ENCODE measurements at regions not wholly inside any gene's neighbourhood (a gene's known extent, or its start where the extent isn't known, plus 50 kb on each side); places are given as distances from the start of the nearest gene placed in this dataset.

- no peak overlapping the region for H3K27ac Mint-ChIP-seq
- no peaks in the 10 kb centered on the region for H3K79me2 ChIP-seq (ENCODE audit: insufficient read depth, low read length)
- DNase-seq, result no peak
- TF ChIP-seq, protein P1, sequence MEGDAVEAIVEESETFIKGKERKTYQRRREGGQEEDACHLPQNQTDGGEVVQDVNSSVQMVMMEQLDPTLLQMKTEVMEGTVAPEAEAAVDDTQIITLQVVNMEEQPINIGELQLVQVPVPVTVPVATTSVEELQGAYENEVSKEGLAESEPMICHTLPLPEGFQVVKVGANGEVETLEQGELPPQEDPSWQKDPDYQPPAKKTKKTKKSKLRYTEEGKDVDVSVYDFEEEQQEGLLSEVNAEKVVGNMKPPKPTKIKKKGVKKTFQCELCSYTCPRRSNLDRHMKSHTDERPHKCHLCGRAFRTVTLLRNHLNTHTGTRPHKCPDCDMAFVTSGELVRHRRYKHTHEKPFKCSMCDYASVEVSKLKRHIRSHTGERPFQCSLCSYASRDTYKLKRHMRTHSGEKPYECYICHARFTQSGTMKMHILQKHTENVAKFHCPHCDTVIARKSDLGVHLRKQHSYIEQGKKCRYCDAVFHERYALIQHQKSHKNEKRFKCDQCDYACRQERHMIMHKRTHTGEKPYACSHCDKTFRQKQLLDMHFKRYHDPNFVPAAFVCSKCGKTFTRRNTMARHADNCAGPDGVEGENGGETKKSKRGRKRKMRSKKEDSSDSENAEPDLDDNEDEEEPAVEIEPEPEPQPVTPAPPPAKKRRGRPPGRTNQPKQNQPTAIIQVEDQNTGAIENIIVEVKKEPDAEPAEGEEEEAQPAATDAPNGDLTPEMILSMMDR (IDR thresholded peaks at IDR 0.05), result no peak
- no peak overlapping the region for H3K9ac ChIP-seq (ENCODE audit: insufficient read depth, low read length, poor library complexity, severe bottlenecking)
- peaks cover 0 to 2% (median 0%) of the 10 kb centered on the region in 3 donors for H3K27me3 Mint-ChIP-seq (ENCODE audit: low read depth in 3 of 3)
- no peak overlapping the region for H3K4me2 ChIP-seq (replicated peaks; ENCODE audit: extremely low read depth, low read length, poor library complexity, severe bottlenecking)
- no peak overlapping the region for H3K4me3 ChIP-seq (replicated peaks in 1 of 3; ENCODE audit: low read depth in 2 of 3, low read length in 3 of 3)
- no peaks in the 10 kb centered on the region for H3K36me3 Mint-ChIP-seq
- peaks cover 0 to 1% (median 0%) of the 10 kb centered on the region in 7 donors for H3K9me3 Mint-ChIP-seq
- H3K4me1 Mint-ChIP-seq, result no peaks in the 10 kb centered on the region
- no peaks in the 10 kb centered on the region for H3K9me3 ChIP-seq (replicated peaks in 1 of 2; ENCODE audit: control insufficient read depth in 1 of 2, insufficient read depth in 1 of 2, low read length in 2 of 2)
- no peak overlapping the region for H2AFZ ChIP-seq (ENCODE audit: insufficient read depth, low read depth, low read length, poor library complexity, severe bottlenecking)
- intact Hi-C loops (cut with micrococcal nuclease), result no loop called here
- no peaks in the 10 kb centered on the region for H4K20me1 ChIP-seq (ENCODE audit: insufficient read depth, low read length)
- H3K4me3 Mint-ChIP-seq, result no peak overlapping the region
- no peaks in the 10 kb centered on the region for H3K4me1 ChIP-seq (ENCODE audit: control insufficient read depth in 1 of 2, insufficient read depth in 2 of 2, low read length in 2 of 2)
- H3K27me3 ChIP-seq (ENCODE audit: control insufficient read depth in 2 of 2, insufficient read depth in 2 of 2, low read length in 2 of 2), result no peaks in the 10 kb centered on the region
- H3K36me3 ChIP-seq (replicated peaks in 1 of 2; ENCODE audit: control insufficient read depth in 1 of 2, insufficient read depth in 2 of 2, low read length in 2 of 2), result no peaks in the 10 kb centered on the region
- no CpG with 5 or more reads among the region's 2 CpGs for WGBS (ENCODE audit: insufficient coverage)
- no peak overlapping the region for H3K27ac ChIP-seq (ENCODE audit: low read depth in 1 of 2, low read length in 2 of 2)
These were observed 849.4 kb downstream of the LRRTM4 start for GRCh38 chr2:76672798-76673197.

GRCh38 chr2:76669966-76670465, 852.2 kb downstream of the LRRTM4 start:
- no peaks in the 10 kb centered on the region for H3K36me3 ChIP-seq (replicated peaks in 1 of 2; ENCODE audit: control insufficient read depth in 1 of 2, insufficient read depth in 2 of 2, low read length in 2 of 2)
- 100% methylated on average over 1 of the region's 3 CpGs for WGBS (ENCODE audit: insufficient coverage)
- DNase-seq, result no peak
- TF ChIP-seq, protein P1 (IDR thresholded peaks at IDR 0.05), result no peak
- no peaks in the 10 kb centered on the region for H3K4me1 ChIP-seq (ENCODE audit: control insufficient read depth in 1 of 2, insufficient read depth in 2 of 2, low read length in 2 of 2)
- no peak overlapping the region for H3K4me2 ChIP-seq (replicated peaks; ENCODE audit: extremely low read depth, low read length, poor library complexity, severe bottlenecking)
- H3K9me3 ChIP-seq (replicated peaks in 1 of 2; ENCODE audit: control insufficient read depth in 1 of 2, insufficient read depth in 1 of 2, low read length in 2 of 2), result no peaks in the 10 kb centered on the region
- H4K20me1 ChIP-seq (ENCODE audit: insufficient read depth, low read length), result no peaks in the 10 kb centered on the region
- no peaks in the 10 kb centered on the region for H3K36me3 Mint-ChIP-seq
- H3K4me3 ChIP-seq (replicated peaks in 1 of 3; ENCODE audit: low read depth in 2 of 3, low read length in 3 of 3), result no peak overlapping the region
- no peaks in the 10 kb centered on the region for H3K27me3 ChIP-seq (ENCODE audit: control insufficient read depth in 2 of 2, insufficient read depth in 2 of 2, low read length in 2 of 2)
- H3K27me3 Mint-ChIP-seq (ENCODE audit: low read depth in 3 of 3), result peaks cover 0 to 2% (median 0%) of the 10 kb centered on the region in 3 donors
- no peak overlapping the region for H3K4me3 Mint-ChIP-seq
- H3K9ac ChIP-seq (ENCODE audit: insufficient read depth, low read length, poor library complexity, severe bottlenecking), result no peak overlapping the region
- no peaks in the 10 kb centered on the region for H3K4me1 Mint-ChIP-seq
- H3K9me3 Mint-ChIP-seq, result no peaks in the 10 kb centered on the region
- H3K79me2 ChIP-seq (ENCODE audit: insufficient read depth, low read length), result no peaks in the 10 kb centered on the region
- no peak overlapping the region for H3K27ac Mint-ChIP-seq
- no peak overlapping the region for H2AFZ ChIP-seq (ENCODE audit: insufficient read depth, low read depth, low read length, poor library complexity, severe bottlenecking)
- H3K27ac ChIP-seq (ENCODE audit: low read depth in 1 of 2, low read length in 2 of 2), result no peak overlapping the region
- intact Hi-C loops (cut with micrococcal nuclease), result no loop called here
